GM19035 (cell line): ENCODE measurements at regions not wholly inside any gene's neighbourhood (a gene's known extent, or its start where the extent isn't known, plus 50 kb on each side); places are given as distances from the start of the nearest gene placed in this dataset.
"Not testable (repeated sequence)": the region's sequence is repeated elsewhere in the genome, so short reads cannot be mapped to it uniquely, and the experiment has no call there.

Source experiments
- ATAC-seq: cut with Tn5 transposase; IDR thresholded peaks from one replicate; pipeline ENCODE4 v1.9.1; 2021; ENCODE audit not compliant: unreplicated experiment

DNA sequence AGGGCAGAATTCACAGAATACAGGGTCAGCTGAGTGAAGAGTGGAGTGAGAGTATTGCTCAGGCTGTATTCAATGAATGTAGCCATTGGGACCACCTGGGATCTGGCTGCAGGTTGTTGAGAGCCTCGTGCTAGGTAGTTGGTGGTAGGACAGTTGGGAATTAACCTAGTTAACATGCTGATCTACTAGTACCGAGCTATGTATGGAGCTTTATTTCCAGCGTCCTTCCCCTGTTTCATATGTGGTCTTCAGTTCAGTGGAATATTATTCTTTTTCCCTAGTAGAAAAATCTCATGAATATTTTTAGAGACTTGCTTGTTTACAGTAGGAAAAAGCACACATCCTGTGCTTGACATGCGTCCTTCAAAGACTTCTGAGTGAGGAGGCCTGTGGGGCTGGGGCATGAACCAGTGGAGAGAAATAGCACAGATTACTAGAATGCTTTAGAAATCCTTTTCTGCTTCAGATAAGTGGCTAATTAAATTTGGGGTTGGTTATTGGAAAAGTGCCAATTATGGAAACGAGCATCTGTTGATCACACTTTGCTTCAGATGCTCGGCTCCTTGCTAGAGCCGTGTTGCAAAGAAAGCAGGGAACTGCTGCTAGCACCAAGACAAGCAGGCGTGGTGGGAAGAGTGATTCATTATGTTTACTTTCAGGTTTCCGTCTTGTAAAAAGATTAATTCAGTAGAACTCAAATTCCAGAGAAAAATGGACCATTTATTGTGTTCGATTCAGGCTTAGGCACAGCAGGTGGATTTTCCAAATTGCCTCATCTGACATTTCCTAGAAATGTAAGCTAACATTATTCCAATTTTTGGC is 53.6 kb downstream of the ARF6 start:
- ATAC-seq: no peak

GRCh38 chr14:49947506-49947905 is 54.6 kb downstream of the ARF6 start:
- ATAC-seq: no peak

GRCh38 chr14:49950275-49951228 is 57.7 kb downstream of the ARF6 start:
- no peak for ATAC-seq

DNA sequence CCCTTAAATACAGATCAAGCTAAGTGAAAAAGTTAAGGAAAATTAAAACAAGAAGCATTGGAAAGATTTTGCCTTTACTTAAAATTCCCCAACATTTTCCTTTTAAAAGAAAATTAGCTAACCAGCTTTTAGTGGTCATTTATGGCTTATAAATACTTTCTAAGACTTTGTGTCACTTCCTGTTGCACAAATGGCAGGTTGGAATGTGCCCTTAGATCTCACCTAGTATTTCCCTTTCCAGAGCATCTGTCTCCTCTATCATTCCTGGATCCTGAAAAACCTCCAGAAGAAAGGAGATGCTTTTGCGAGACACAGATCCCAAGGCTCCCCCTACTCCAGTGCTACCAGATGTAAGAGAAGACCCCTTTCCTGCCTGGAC is 58.3 kb downstream of the ARF6 start:
- ATAC-seq: no peak

DNA sequence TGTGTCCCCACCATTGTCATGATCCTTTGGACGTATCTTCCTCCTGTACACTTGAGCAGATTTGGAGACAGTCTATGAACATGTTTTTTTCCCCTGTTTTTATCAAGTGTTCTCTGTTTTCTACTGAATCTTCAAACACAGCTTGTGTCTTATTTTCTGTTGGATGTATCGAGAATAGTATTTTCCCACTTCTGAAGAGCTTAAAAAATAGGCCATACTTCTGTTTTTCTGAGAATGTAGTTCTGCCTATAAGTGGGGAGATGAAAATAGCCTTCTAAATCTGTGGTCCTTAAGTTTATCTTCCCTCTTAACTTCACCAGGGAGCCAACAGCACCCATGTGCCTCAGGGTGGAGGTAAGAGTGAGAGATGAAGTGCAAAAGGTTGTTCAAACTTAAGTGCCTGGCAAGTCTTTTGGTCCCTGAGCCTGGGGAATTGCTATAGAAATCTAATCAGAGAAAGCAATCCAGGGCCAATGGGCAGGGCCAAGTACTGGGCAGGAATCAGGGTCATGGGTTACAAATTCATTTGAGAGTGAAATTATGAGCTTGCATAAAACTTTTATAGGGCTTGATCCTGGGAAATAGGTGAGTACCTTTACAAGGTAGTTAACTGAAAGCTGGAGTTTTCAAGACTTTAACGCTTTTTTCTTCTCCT is 58.9 kb downstream of the ARF6 start:
- ATAC-seq: no peak

GRCh38 chr14:49953196-49953595 is 60.3 kb downstream of the ARF6 start:
- ATAC-seq: no peak

- ATAC-seq: no peak
Measured at GRCh38 chr14:49954171-49954631, 61.3 kb downstream of the ARF6 start.

GRCh38 chr14:49955024-49955423 is 62.1 kb downstream of the ARF6 start:
- ATAC-seq: no peak

GRCh38 chr14:49957089-49957852 is 64.4 kb downstream of the ARF6 start:
- no peak for ATAC-seq

GRCh38 chr14:49959822-49960408 is 67.0 kb downstream of the ARF6 start:
- no peak for ATAC-seq

DNA sequence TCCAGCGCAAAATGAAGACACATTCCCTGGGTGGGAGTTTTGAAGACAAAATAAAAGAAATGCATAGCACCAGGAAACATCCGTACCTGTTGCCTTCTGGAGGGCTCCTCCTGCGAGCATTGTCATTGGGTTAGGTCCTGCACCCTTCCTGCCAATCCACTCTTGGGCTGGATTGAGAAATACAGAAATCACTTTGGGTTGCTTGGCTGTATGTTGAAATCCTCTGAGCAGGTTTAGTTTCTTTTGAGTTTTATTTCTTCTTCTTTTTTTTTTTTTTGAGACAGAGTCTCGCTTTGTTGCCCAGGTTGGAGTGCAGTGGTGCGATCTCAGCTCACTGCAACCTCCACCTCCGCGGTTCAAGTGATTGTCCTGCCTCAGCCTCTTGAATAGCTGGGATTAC is 67.6 kb downstream of the ARF6 start:
- no peak for ATAC-seq

GRCh38 chr14:49961270-49962222 is 68.7 kb downstream of the ARF6 start:
- no peak for ATAC-seq

DNA sequence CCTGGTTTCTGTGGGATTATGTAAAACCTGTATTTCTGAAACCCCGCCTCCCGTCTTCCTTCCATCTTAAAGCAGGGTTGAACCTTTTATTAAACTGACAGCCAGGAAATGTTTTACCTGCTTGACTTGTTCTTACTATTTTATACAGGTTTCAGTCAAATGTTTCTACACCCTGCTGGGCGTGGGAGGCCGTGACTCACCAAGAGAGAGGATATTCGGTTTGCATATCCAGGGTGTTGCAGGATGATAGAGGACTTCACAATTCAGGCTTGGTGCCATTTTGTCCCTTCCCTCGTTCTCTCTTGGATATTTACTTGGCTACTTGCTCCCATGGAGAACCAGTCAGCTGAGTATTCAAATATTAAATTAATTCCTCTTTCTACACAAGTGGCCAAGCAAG is 69.7 kb downstream of the ARF6 start:
- no peak for ATAC-seq

- not testable (repeated sequence) for ATAC-seq
Measured at GRCh38 chr14:49965068-49965651, 72.3 kb downstream of the ARF6 start.

DNA sequence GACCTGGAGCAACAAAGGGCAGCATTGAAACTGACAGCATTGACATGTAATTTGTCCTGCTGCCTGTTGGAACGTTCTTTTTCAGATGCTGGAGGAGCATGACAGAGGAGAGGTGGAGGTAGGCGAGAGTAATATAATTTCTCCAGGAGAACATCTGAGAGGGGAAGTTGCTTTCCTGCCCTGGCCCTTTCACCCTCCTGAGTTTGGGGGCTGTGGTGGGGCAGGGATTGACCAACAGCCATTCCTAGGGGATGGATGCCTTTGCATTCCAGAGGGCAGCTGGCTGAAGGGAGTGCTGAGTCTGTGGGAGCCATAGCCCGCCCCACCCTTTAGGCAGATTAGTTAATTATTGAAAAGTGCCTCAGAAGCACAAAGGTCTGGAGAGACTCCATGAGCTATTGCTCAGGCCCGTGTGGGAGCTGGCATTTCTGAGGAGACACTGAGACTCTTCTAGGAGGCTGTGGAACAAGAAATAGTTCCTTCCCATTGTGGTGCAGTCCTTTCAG is 73.5 kb downstream of the ARF6 start:
- ATAC-seq: no peak

DNA sequence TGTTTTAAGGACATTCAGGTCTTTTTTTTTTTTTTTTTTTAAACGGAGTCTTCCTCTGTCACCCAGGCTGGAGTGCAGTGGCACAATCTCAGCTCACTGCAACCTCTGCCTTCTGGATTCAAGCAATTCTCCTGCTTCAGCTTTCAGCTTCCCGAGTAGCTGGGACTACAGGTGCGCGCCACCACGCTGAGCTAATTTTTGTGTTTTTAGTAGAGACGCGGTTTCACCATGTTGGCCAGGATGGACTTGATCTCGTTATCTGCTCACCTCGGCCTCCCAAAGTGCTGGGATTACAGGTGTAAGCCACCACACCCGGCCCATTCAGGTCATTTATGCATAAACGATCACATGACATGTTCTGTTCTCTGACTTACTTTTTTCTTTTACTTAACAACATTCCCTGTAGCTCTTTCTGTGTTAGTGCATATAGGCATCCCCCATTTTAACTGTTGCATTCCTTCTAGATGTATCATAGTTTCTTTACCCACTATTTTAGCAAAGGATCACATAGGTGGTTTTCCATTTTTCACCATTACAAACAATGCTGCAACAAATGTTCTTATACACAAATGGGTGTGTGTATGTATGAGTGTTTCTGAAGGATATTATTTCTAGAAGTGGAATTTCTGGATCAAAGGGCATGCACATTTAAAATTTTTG is 74.2 kb downstream of the ARF6 start:
- ATAC-seq: no peak

GRCh38 chr14:49969961-49970360 is 77.1 kb downstream of the ARF6 start:
- no peak for ATAC-seq
